Osteocyte (in vitro differentiated cells): ENCODE measurements at regions not wholly inside any gene's neighbourhood (a gene's known extent, or its start where the extent isn't known, plus 50 kb on each side); places are given as distances from the start of the nearest gene placed in this dataset.

Source experiments
- DNase-seq: peaks from one replicate; pipeline ENCODE4 v3.0.0; 2021; ENCODE audit warnings: mixed read lengths; ENCODE audit not compliant: unreplicated experiment; ENCODE audit errors: extremely low spot score
- H3K27ac Mint-ChIP-seq: one replicate; pipeline ENCODE4 v1.8.0; 2021; ENCODE audit warnings: mild to moderate bottlenecking, mixed read lengths; ENCODE audit not compliant: unreplicated experiment
- H3K27me3 Mint-ChIP-seq: one replicate; pipeline ENCODE4 v1.8.0; 2021; ENCODE audit warnings: mixed read lengths; ENCODE audit not compliant: unreplicated experiment
- H3K36me3 Mint-ChIP-seq: one replicate; pipeline ENCODE4 v1.8.0; 2021; ENCODE audit warnings: mixed read lengths; ENCODE audit not compliant: unreplicated experiment
- H3K4me1 Mint-ChIP-seq: one replicate; pipeline ENCODE4 v1.8.0; 2021; ENCODE audit warnings: mixed read lengths; ENCODE audit not compliant: unreplicated experiment
- H3K4me3 Mint-ChIP-seq: one replicate; pipeline ENCODE4 v1.8.0; 2021; ENCODE audit warnings: mild to moderate bottlenecking, moderate library complexity, mixed read lengths; ENCODE audit not compliant: unreplicated experiment
- H3K9me3 Mint-ChIP-seq: one replicate; pipeline ENCODE4 v1.8.0; 2021; ENCODE audit warnings: mixed read lengths; ENCODE audit not compliant: unreplicated experiment
- TF ChIP-seq, protein P1 (sequence below): fragments of 200-600 bp; sonication (generic); IDR thresholded peaks from 2 replicates; pipeline ENCODE4 v1.5.0; 2021; ENCODE audit warnings: antibody characterized with exemption, mild to moderate bottlenecking, moderate library complexity

GRCh38 chr12:3962631-3963483, 89.7 kb upstream of the PARP11 start:
- H3K4me1 Mint-ChIP-seq, result no peaks in the 10 kb centered on the region
- no peak overlapping the region for H3K27ac Mint-ChIP-seq

GRCh38 chr12:3961591-3961990, 88.4 kb upstream of the PARP11 start:
- H3K9me3 Mint-ChIP-seq, result no peaks in the 10 kb centered on the region
- no peak overlapping the region for H3K4me3 Mint-ChIP-seq
- no peaks in the 10 kb centered on the region for H3K4me1 Mint-ChIP-seq
- DNase-seq, result no peak
- H3K36me3 Mint-ChIP-seq, result no peaks in the 10 kb centered on the region
- H3K27me3 Mint-ChIP-seq, result no peaks in the 10 kb centered on the region
- TF ChIP-seq, protein P1, sequence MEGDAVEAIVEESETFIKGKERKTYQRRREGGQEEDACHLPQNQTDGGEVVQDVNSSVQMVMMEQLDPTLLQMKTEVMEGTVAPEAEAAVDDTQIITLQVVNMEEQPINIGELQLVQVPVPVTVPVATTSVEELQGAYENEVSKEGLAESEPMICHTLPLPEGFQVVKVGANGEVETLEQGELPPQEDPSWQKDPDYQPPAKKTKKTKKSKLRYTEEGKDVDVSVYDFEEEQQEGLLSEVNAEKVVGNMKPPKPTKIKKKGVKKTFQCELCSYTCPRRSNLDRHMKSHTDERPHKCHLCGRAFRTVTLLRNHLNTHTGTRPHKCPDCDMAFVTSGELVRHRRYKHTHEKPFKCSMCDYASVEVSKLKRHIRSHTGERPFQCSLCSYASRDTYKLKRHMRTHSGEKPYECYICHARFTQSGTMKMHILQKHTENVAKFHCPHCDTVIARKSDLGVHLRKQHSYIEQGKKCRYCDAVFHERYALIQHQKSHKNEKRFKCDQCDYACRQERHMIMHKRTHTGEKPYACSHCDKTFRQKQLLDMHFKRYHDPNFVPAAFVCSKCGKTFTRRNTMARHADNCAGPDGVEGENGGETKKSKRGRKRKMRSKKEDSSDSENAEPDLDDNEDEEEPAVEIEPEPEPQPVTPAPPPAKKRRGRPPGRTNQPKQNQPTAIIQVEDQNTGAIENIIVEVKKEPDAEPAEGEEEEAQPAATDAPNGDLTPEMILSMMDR, result no peak
- no peak overlapping the region for H3K27ac Mint-ChIP-seq

More at GRCh38 chr12:3962631-3963483, 89.7 kb upstream of the PARP11 start:
- Mint-ChIP-seq H3K4me3 (no peak overlapping the region), H3K27me3 (no peaks in the 10 kb centered on the region), H3K9me3 (no peaks in the 10 kb centered on the region), H3K36me3 (no peaks in the 10 kb centered on the region)
- DNase-seq, result peak; percentile 51
- TF ChIP-seq, protein P1, result no peak

DNA sequence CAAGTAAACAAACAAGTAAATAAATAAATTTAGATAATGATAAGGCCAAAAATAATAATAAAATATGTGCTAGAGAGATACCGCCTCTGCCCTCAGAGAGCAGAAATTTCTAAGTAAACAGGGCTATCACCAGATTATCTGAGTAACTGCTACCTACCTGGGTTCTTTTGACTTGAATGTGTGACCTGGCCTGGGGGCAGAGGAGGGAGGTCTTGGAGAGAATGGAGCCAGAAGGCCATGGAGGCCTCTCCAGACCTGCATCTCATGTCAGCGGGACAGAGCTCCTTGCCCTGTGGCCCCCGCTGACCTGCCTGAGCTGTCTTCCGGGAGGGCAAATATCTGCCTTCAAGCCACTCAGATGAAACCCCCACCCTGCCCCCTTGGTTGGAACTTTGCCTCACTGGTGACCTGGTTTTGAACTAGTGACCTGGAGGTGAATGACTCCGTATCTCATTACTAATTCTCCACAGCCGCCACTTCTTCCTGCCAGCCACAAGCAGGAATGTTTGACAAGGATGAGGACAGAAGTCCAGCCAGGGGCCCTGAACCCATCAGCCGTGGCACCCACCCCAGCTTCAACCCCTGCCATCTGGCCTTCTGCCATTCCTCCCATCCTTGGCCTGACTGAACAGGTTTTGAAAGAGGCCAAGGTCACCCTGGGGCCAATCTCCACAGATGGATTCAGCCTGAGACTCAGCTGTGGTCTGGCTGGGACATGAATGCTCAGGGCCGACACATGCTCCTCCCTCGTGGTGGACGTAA, 86.8 kb upstream of the PARP11 start:
- Mint-ChIP-seq H3K4me3 (no peak overlapping the region), H3K27ac (no peak overlapping the region), H3K9me3 (no peaks in the 10 kb centered on the region), H3K4me1 (no peaks in the 10 kb centered on the region), H3K36me3 (no peaks in the 10 kb centered on the region), H3K27me3 (no peaks in the 10 kb centered on the region)
- no peak for DNase-seq
- TF ChIP-seq, protein P1, result no peak

DNA sequence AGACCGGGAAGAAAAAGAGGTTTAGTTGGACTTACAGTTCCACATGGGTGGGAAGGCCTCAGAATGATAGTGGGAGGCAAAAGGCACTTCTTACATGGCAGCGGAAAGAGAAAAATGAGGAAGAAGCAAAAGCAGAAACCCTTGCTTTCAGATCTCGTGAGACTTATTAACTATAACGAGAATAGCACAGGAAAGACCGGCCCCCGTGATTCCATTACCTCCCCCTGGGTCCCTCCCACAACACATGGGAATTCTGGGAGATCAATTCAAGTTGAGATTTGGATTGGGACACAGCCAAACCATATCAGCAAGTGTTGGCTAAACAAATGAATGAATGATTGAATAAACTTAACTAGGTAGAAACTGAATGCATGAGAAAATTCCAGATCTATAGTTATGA, 85.3 kb upstream of the PARP11 start:
- Mint-ChIP-seq H3K9me3 (no peaks in the 10 kb centered on the region), H3K36me3 (no peaks in the 10 kb centered on the region), H3K4me3 (no peak overlapping the region), H3K4me1 (no peaks in the 10 kb centered on the region), H3K27me3 (no peaks in the 10 kb centered on the region), H3K27ac (no peak overlapping the region)
- no peak for DNase-seq
- TF ChIP-seq, protein P1, result no peak
